Caco-2 (cell line): ENCODE measurements at regions not wholly inside any gene's neighbourhood (a gene's known extent, or its start where the extent isn't known, plus 50 kb on each side); places are given as distances from the start of the nearest gene placed in this dataset.

Experiments used
- BruUV-seq: library from RNA; stranded (reverse); fragments of 400-500 nt; replicated peaks from 2 replicates; lab custom pipeline; 2021; lab: Mats Ljungman, UMichigan
- CTCF ChIA-PET: fragments of 300-600 bp; sonication (Branson Sonifier 250); formaldehyde crosslinking; loops from one replicate; lab custom pipeline; 2022; ENCODE audit warnings: antibody characterized with exemption; lab: Charles Lee
- POLR2A ChIA-PET: fragments of 300-600 bp; sonication (Branson Sonifier 250); formaldehyde crosslinking; loops from one replicate; lab custom pipeline; 2022; ENCODE audit warnings: antibody characterized with exemption; lab: Charles Lee
- DNase-seq, 2 experiments: peaks; one replicate each; pipeline versions ENCODE4 v3.0.0 to v3.0.0-alpha.2; 2020 to 2022
- H3K27me3 ChIP-seq: replicated peaks from 2 replicates; pipeline ENCODE4 v1.6.0; 2011; ENCODE audit warnings: low read length; ENCODE audit not compliant: control insufficient read depth, insufficient read depth
- H3K36me3 ChIP-seq: 2 replicates; pipeline ENCODE4 v1.5.1; 2011; ENCODE audit warnings: low read length; ENCODE audit not compliant: control insufficient read depth, insufficient read depth
- H3K4me1 ChIP-seq: fragments of 250-450 bp; sonication (Bioruptor Pico); 2 replicates; pipeline ENCODE4 v1.5.1; 2020; ENCODE audit warnings: mild to moderate bottlenecking
- H3K4me3 ChIP-seq: 2 replicates; pipeline ENCODE4 v1.5.1; 2011; ENCODE audit warnings: low read depth, mild to moderate bottlenecking, control low read depth, low read length
- H3K9me3 ChIP-seq: fragments of 250-450 bp; sonication (Bioruptor Pico); 2 replicates; pipeline ENCODE4 v1.5.1; 2020; ENCODE audit warnings: mild to moderate bottlenecking, moderate library complexity
- H3K27ac Mint-ChIP-seq: one replicate; pipeline ENCODE4 v1.8.0; 2022; ENCODE audit warnings: mixed read lengths; ENCODE audit not compliant: unreplicated experiment
- H3K27me3 Mint-ChIP-seq: one replicate; pipeline ENCODE4 v1.8.0; 2022; ENCODE audit warnings: mixed read lengths; ENCODE audit not compliant: insufficient read depth, unreplicated experiment
- H3K36me3 Mint-ChIP-seq: one replicate; pipeline ENCODE4 v1.8.0; 2022; ENCODE audit warnings: mild to moderate bottlenecking, mixed read lengths; ENCODE audit not compliant: insufficient read depth, unreplicated experiment
- H3K4me1 Mint-ChIP-seq: one replicate; pipeline ENCODE4 v1.8.0; 2022; ENCODE audit warnings: low read depth, mixed read lengths; ENCODE audit not compliant: unreplicated experiment
- H3K4me3 Mint-ChIP-seq: one replicate; pipeline ENCODE4 v1.8.0; 2022; ENCODE audit warnings: mild to moderate bottlenecking, moderate library complexity, mixed read lengths; ENCODE audit not compliant: unreplicated experiment
- H3K9me3 Mint-ChIP-seq: one replicate; pipeline ENCODE4 v1.8.0; 2022; ENCODE audit warnings: mixed read lengths; ENCODE audit not compliant: unreplicated experiment
- intact Hi-C: fragments of 100-400 bp; cut with micrococcal nuclease; formaldehyde crosslinking; loops from one replicate; pipeline ENCODE4 v1.10.0; 2022; ENCODE audit not compliant: unreplicated experiment
- TF ChIP-seq, protein P1 (sequence below), 2 experiments: fragments of 200-600 bp in 1 of 2; IDR thresholded peaks; 1 replicate in 1 of 2; 2 replicates in 1 of 2; pipeline versions ENCODE4 v1.5.1 to v1.8.0; 2011 to 2022; ENCODE audit warnings: antibody characterized with exemption in 1 of 2, control low read depth in 1 of 2, inconsistent platforms in 1 of 2, low read depth in 1 of 2, low read length in 1 of 2, mild to moderate bottlenecking in 1 of 2, moderate library complexity in 1 of 2; ENCODE audit not compliant: insufficient read depth in 1 of 2, severe bottlenecking in 1 of 2, unreplicated experiment in 1 of 2

DNA sequence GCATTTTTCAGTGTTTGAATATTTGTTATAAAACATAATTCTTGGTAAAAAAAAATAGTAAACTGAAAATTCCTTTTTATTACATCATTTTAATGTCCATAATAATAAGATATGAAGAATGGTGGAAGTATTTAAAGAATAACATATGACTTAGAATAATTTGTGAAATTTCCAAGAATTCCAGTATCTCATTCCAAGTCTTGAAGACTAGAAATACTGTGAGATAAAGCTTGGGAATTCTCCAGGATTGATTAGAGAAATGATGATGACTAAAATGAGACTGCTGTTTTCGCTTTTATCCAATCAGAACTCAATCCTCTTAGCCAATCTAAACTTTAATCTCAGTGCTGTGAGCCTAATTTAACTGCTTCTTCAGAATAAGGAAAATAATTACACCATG lies 184.2 kb upstream of the HCCS start:
- peaks cover 14% of the 10 kb centered on the region for H3K4me1 ChIP-seq
- ChIA-PET CTCF (no interaction called here), POLR2A (no interaction called here)
- H3K9me3 ChIP-seq, result no peaks in the 10 kb centered on the region
- H3K36me3 Mint-ChIP-seq, result no peaks in the 10 kb centered on the region
- H3K36me3 ChIP-seq, result no peaks in the 10 kb centered on the region
- DNase-seq, result no peak
- H3K27ac Mint-ChIP-seq, result no peak overlapping the region
- H3K4me3 Mint-ChIP-seq, result no peak overlapping the region
- no peaks in the 10 kb centered on the region for H3K4me1 Mint-ChIP-seq
- intact Hi-C loops, result no loop called here
- no TSS peak for BruUV-seq
- H3K4me3 ChIP-seq, result no peak overlapping the region
- no peaks in the 10 kb centered on the region for H3K9me3 Mint-ChIP-seq
- no peaks in the 10 kb centered on the region for H3K27me3 ChIP-seq
- TF ChIP-seq, protein P1, sequence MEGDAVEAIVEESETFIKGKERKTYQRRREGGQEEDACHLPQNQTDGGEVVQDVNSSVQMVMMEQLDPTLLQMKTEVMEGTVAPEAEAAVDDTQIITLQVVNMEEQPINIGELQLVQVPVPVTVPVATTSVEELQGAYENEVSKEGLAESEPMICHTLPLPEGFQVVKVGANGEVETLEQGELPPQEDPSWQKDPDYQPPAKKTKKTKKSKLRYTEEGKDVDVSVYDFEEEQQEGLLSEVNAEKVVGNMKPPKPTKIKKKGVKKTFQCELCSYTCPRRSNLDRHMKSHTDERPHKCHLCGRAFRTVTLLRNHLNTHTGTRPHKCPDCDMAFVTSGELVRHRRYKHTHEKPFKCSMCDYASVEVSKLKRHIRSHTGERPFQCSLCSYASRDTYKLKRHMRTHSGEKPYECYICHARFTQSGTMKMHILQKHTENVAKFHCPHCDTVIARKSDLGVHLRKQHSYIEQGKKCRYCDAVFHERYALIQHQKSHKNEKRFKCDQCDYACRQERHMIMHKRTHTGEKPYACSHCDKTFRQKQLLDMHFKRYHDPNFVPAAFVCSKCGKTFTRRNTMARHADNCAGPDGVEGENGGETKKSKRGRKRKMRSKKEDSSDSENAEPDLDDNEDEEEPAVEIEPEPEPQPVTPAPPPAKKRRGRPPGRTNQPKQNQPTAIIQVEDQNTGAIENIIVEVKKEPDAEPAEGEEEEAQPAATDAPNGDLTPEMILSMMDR (IDR thresholded peaks at IDR 0.05; ENCODE audit: insufficient read depth in 1 of 2, low read depth in 1 of 2, low read length in 1 of 2, severe bottlenecking in 1 of 2, unreplicated experiment in 1 of 2), result no peak
- no peaks in the 10 kb centered on the region for H3K27me3 Mint-ChIP-seq

DNA sequence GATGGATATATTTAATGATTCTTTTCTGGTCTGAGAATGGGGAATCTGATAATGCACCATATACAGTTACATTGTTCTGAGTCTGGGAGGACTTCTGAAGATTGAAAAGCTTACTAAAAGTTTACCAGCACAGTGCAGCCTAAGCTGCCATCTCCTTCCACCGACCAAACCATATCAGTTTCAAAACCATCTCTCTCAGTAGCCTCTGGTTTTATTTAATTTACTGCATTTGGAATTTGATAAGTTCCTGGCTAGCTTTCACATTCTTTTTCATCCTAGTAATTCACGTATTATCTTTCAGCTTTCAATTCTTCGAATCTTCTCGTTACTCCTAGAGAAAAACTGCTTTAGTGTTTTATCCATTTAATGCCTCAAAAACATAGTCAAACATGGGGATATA lies 181.4 kb upstream of the HCCS start:
- H3K9me3 ChIP-seq, result no peaks in the 10 kb centered on the region
- no peak overlapping the region for H3K4me3 Mint-ChIP-seq
- no peaks in the 10 kb centered on the region for H3K4me1 ChIP-seq
- no TSS peak for BruUV-seq
- no peak overlapping the region for H3K27ac Mint-ChIP-seq
- DNase-seq, result no peak
- H3K27me3 ChIP-seq, result no peaks in the 10 kb centered on the region
- no peaks in the 10 kb centered on the region for H3K36me3 ChIP-seq
- H3K36me3 Mint-ChIP-seq, result no peaks in the 10 kb centered on the region
- no peaks in the 10 kb centered on the region for H3K4me1 Mint-ChIP-seq
- intact Hi-C loops, result loop anchor here (10.0 kb wide), 1 partner anchor 175 kb away; no protein-coding TSS in a partner anchor
- TF ChIP-seq, protein P1 (IDR thresholded peaks at IDR 0.05; ENCODE audit: insufficient read depth in 1 of 2, low read depth in 1 of 2, low read length in 1 of 2, severe bottlenecking in 1 of 2, unreplicated experiment in 1 of 2), result no peak
- POLR2A ChIA-PET, result no interaction called here
- H3K4me3 ChIP-seq, result no peak overlapping the region
- no peaks in the 10 kb centered on the region for H3K27me3 Mint-ChIP-seq
- peaks cover 11% of the 10 kb centered on the region for H3K9me3 Mint-ChIP-seq
- CTCF ChIA-PET, result no interaction called here

DNA sequence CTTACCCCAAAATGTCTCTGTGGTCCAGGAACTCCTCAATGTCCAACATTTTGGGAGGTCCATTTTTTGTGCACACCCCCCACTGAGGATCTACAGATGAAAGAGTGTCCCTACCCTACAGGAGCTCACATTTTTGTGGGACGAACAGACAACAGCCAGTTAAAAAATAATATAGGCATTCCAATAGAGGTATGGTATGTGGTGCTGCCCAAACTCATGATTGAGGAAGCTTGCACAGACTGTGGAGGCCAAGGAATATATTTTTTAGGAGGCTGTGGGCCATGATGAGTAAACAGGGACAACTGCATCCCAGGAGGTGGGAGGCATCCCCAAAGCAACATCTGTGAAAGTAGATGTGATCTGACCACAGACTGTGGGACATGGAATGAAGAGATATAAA lies 181.0 kb upstream of the HCCS start:
- CTCF ChIA-PET, result no interaction called here
- Histone ChIP-seq H3K36me3 (no peaks in the 10 kb centered on the region), H3K9me3 (no peaks in the 10 kb centered on the region)

More for the DNA sequence above, 181.0 kb upstream of the HCCS start:
- no peak overlapping the region for H3K4me3 Mint-ChIP-seq
- H3K9me3 Mint-ChIP-seq, result peaks cover 15% of the 10 kb centered on the region
- H3K27me3 Mint-ChIP-seq, result no peaks in the 10 kb centered on the region
- intact Hi-C loops, result loop anchor here (10.0 kb wide), 1 partner anchor 175 kb away; no protein-coding TSS in a partner anchor
- H3K4me1 Mint-ChIP-seq, result peaks cover 4% of the 10 kb centered on the region
- no peaks in the 10 kb centered on the region for H3K27me3 ChIP-seq
- TF ChIP-seq, protein P1 (IDR thresholded peaks at IDR 0.05; ENCODE audit: insufficient read depth in 1 of 2, low read depth in 1 of 2, low read length in 1 of 2, severe bottlenecking in 1 of 2, unreplicated experiment in 1 of 2), result no peak
- DNase-seq, result no peak
- no peak overlapping the region for H3K4me3 ChIP-seq
- H3K36me3 Mint-ChIP-seq, result no peaks in the 10 kb centered on the region
- no peaks in the 10 kb centered on the region for H3K4me1 ChIP-seq
- POLR2A ChIA-PET, result no interaction called here
- no peak overlapping the region for H3K27ac Mint-ChIP-seq
- no TSS peak for BruUV-seq
